DND-41 (cell line): ENCODE measurements at regions not wholly inside any gene's neighbourhood (a gene's known extent, or its start where the extent isn't known, plus 50 kb on each side); places are given as distances from the start of the nearest gene placed in this dataset.

ENCODE experiments used
- ATAC-seq: fragments of 200-7000 bp; cut with Tn5 transposase; 3 replicates; pipeline ENCODE4 v1.9.1; 2021; ENCODE audit warnings: low read depth; ENCODE audit not compliant: insufficient read depth
- DNase-seq: peaks from one replicate; pipeline ENCODE4 v3.0.0-alpha.2; 2020
- H2AFZ ChIP-seq: 2 replicates; pipeline ENCODE4 v1.6.0; 2012; ENCODE audit warnings: low read depth, low read length
- H3K27ac ChIP-seq: 2 replicates; pipeline ENCODE4 v1.5.1; 2012; ENCODE audit warnings: low read length, inconsistent platforms
- H3K27me3 ChIP-seq: fragments of 200-600 bp; sonication (generic); 2 replicates; pipeline ENCODE4 v1.6.0; 2012; ENCODE audit warnings: low read length, mild to moderate bottlenecking, inconsistent platforms; ENCODE audit not compliant: insufficient read depth, poor library complexity
- H3K36me3 ChIP-seq: 2 replicates; pipeline ENCODE4 v1.5.1; 2012; ENCODE audit warnings: low read length, inconsistent platforms; ENCODE audit not compliant: insufficient read depth
- H3K4me1 ChIP-seq: 2 replicates; pipeline ENCODE4 v1.5.1; 2012; ENCODE audit warnings: mild to moderate bottlenecking, low read length; ENCODE audit not compliant: insufficient read depth
- H3K4me2 ChIP-seq: 2 replicates; pipeline ENCODE4 v1.6.0; 2012; ENCODE audit warnings: mild to moderate bottlenecking, moderate library complexity, low read length, inconsistent platforms; ENCODE audit not compliant: insufficient read depth
- H3K4me3 ChIP-seq, 2 experiments: fragments of 200-600 bp in 1 of 2; shearing (Covaris generic) in 1 of 2; 2 replicates each; pipeline ENCODE4 v1.5.1; 2012 to 2016; ENCODE audit warnings: inconsistent platforms in 2 of 2, low read length in 2 of 2, mild to moderate bottlenecking in 2 of 2, low read depth in 1 of 2, moderate library complexity in 1 of 2
- H3K79me2 ChIP-seq: 2 replicates; pipeline ENCODE4 v1.6.0; 2012; ENCODE audit warnings: low read length, inconsistent platforms; ENCODE audit not compliant: insufficient read depth
- H3K9ac ChIP-seq: 2 replicates; pipeline ENCODE4 v1.6.0; 2012; ENCODE audit warnings: low read depth, mild to moderate bottlenecking, inconsistent platforms, low read length, moderate library complexity
- H3K9me3 ChIP-seq: 2 replicates; pipeline ENCODE4 v1.5.1; 2012; ENCODE audit warnings: low read length, moderate library complexity, mild to moderate bottlenecking, inconsistent platforms; ENCODE audit not compliant: insufficient read depth, severe bottlenecking
- H4K20me1 ChIP-seq: 2 replicates; pipeline ENCODE4 v1.6.0; 2012; ENCODE audit warnings: low read length; ENCODE audit not compliant: insufficient read depth
- EZH2 ChIP-seq: IDR thresholded peaks from 3 replicates; pipeline ENCODE4 v1.6.1; 2012; ENCODE audit warnings: borderline replicate concordance, low read depth, mild to moderate bottlenecking, moderate library complexity, low read length, inconsistent platforms; ENCODE audit not compliant: severe bottlenecking
- TF ChIP-seq, protein P1 (sequence below): IDR thresholded peaks from 2 replicates; pipeline ENCODE4 v1.5.1; 2012; ENCODE audit warnings: borderline replicate concordance, low read length, moderate library complexity, mild to moderate bottlenecking; ENCODE audit not compliant: poor library complexity, severe bottlenecking; ENCODE audit errors: extremely low read depth

DNA sequence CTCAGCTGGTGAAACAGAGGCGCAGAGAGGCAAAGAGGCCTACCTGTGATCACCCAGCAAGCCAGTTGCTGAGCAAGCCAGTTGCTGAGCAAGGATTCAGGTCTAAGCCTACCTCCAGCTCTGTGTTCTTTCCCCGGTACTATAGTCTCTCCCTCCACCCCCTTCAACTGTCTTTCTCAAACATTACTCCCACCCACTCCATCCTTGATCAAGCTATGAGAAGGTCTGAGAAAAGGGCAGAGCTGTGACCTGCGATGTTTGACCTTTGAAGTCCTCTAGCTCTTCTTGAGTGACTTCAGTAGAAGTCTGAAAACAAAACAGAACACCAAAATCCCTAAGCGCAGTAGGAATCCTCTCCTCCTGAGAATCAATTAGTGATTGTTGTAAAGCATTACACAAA lies 665.2 kb upstream of the ID2 start:
- TF ChIP-seq, protein P1, sequence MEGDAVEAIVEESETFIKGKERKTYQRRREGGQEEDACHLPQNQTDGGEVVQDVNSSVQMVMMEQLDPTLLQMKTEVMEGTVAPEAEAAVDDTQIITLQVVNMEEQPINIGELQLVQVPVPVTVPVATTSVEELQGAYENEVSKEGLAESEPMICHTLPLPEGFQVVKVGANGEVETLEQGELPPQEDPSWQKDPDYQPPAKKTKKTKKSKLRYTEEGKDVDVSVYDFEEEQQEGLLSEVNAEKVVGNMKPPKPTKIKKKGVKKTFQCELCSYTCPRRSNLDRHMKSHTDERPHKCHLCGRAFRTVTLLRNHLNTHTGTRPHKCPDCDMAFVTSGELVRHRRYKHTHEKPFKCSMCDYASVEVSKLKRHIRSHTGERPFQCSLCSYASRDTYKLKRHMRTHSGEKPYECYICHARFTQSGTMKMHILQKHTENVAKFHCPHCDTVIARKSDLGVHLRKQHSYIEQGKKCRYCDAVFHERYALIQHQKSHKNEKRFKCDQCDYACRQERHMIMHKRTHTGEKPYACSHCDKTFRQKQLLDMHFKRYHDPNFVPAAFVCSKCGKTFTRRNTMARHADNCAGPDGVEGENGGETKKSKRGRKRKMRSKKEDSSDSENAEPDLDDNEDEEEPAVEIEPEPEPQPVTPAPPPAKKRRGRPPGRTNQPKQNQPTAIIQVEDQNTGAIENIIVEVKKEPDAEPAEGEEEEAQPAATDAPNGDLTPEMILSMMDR, result no peak
- no peak for TF ChIP-seq EZH2
- Histone ChIP-seq H2AFZ (no peak overlapping the region), H3K4me2 (no peak overlapping the region), H3K4me1 (no peaks in the 10 kb centered on the region), H3K9ac (no peak overlapping the region), H3K27me3 (no peaks in the 10 kb centered on the region), H3K9me3 (no peaks in the 10 kb centered on the region), H3K79me2 (no peaks in the 10 kb centered on the region), H3K36me3 (no peaks in the 10 kb centered on the region), H4K20me1 (no peaks in the 10 kb centered on the region), H3K4me3 (no peak overlapping the region), H3K27ac (no peak overlapping the region)
- ATAC-seq, result no peak
- no peak for DNase-seq

DNA sequence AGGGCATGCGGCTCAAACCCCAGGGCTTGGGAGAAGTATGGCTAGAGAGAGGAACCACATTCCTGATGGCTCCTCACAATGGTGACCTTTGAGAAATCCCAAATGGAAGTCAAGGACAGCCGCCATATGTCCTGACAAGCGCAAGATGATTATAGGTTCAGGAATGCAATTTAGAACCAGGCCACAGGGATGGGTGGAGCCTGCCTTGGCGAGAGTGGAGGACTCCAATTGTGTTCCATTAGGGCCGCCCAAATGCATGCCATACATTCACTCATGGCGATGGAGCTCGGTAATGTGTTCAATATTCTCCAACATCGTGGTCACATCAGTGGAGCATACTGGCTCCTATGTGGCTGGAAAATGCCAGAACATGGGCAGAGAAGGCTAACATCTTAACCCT lies 662.9 kb upstream of the ID2 start:
- Histone ChIP-seq H3K27ac (no peak overlapping the region), H3K4me1 (no peaks in the 10 kb centered on the region), H3K9me3 (no peaks in the 10 kb centered on the region), H4K20me1 (no peaks in the 10 kb centered on the region), H3K36me3 (no peaks in the 10 kb centered on the region), H3K27me3 (no peaks in the 10 kb centered on the region), H2AFZ (no peak overlapping the region), H3K4me2 (no peak overlapping the region), H3K9ac (no peak overlapping the region), H3K4me3 (no peak overlapping the region), H3K79me2 (no peaks in the 10 kb centered on the region)
- no peak for TF ChIP-seq EZH2
- TF ChIP-seq, protein P1, result no peak
- ATAC-seq, result no peak
- DNase-seq, result no peak

DNA sequence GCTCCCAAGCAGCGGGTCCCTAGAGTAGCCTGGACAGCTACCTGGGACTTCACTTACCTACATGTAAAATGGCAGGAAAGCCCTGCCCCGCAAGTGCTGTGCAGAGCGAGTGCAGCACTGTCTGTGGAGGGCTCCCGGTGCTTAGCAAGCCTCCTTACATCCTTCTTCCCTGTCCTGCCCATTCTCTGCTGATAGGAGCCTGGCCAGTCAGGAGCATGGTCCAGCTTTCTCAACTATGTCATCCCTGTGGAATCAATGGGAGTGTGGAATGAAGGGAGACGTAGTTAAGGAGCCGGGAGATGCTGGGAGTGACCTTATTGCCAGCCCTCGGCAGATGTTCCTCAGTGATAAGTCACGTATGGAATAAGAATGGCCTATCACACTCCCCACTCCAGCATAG lies 661.9 kb upstream of the ID2 start:
- Histone ChIP-seq H2AFZ (no peak overlapping the region), H3K9me3 (no peaks in the 10 kb centered on the region), H3K4me1 (no peaks in the 10 kb centered on the region), H4K20me1 (no peaks in the 10 kb centered on the region), H3K27me3 (no peaks in the 10 kb centered on the region), H3K36me3 (no peaks in the 10 kb centered on the region), H3K4me2 (no peak overlapping the region), H3K79me2 (no peaks in the 10 kb centered on the region), H3K27ac (no peak overlapping the region), H3K4me3 (no peak overlapping the region), H3K9ac (no peak overlapping the region)
- ATAC-seq, result no peak
- no peak for DNase-seq
- TF ChIP-seq, protein P1, result no peak
- no peak for TF ChIP-seq EZH2

DNA sequence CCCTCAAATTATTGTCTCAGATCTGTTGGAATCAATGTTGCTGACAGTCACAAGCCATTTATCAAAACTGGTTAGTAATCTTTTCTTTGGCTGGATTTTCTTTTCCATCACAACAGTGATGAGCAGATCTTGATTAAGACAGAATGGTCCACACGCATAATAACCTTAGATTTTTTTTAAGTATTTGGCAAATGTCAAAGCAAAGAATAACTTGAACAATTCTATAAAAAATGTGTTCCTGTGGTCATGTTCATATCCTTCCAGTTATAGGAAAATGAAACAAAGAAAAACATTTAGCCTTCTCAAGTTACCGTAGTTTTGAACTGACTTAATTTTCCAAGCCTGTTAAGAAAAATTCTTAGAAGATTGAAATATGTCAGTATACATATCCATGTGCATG lies 659.9 kb upstream of the ID2 start:
- no peaks in the 10 kb centered on the region for H3K4me1 ChIP-seq

More for the DNA sequence above, 659.9 kb upstream of the ID2 start:
- Histone ChIP-seq H3K79me2 (no peaks in the 10 kb centered on the region), H3K36me3 (no peaks in the 10 kb centered on the region), H4K20me1 (no peaks in the 10 kb centered on the region), H3K27me3 (no peaks in the 10 kb centered on the region), H3K9me3 (no peaks in the 10 kb centered on the region), H3K4me2 (no peak overlapping the region), H3K27ac (no peak overlapping the region), H3K9ac (no peak overlapping the region), H3K4me3 (no peak overlapping the region), H2AFZ (no peak overlapping the region)
- TF ChIP-seq, protein P1, result no peak
- TF ChIP-seq EZH2, result no peak
- ATAC-seq (no peak), DNase-seq (no peak)
